ENCODE measurements at regions not wholly inside any gene's neighbourhood (a gene's known extent, or its start where the extent isn't known, plus 50 kb on each side); places are given as distances from the start of the nearest gene placed in this dataset.

DNA sequence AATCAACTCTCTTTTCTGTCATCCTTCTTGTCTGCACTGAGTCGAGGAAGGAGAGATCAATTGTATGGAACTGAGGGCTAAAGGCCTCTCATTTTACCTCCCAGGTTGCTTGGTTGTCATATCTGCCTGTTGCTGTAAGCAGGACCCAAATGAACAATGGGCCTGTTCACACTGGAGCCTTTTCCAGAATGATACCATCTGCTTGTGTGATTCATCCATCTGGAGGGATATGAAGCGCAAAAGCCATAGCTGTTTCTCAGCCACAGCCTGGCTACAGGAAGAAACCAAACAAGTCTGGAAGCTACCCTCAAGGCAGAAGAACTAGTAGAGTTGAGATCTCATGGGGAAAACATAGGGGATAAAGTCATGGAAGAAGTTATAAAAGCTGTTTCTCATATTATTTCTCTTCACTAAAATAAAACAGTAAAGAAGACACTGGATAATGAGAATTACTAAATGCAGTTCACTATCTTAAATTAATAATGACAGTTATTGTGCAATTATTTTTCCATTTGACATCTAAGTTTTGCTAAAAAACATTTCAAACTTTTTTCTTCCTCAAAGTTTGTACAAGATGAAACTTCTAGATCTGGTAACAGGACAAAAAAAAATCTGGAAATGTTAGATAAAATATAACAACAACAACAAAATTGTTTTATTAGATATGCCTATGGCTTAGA is 106.3 kb downstream of the SPTSSA start:
- TF ChIP-seq POLR2A (IDR thresholded peaks at IDR 0.05; ENCODE audit: low read length) (no peak), GATA1 (IDR thresholded peaks at IDR 0.05; ENCODE audit: low read depth, low read length) (no peak)
